Activated CD8-positive, alpha-beta memory T cell treated with anti-CD3 and anti-CD28 coated beads, Interleukin-2, amount 50 U/mL, for 48 hours (primary cell): ENCODE measurements at regions not wholly inside any gene's neighbourhood (a gene's known extent, or its start where the extent isn't known, plus 50 kb on each side); places are given as distances from the start of the nearest gene placed in this dataset.

Experiments
- DNase-seq: peaks from one replicate; pipeline ENCODE4 v3.0.0-alpha.2; 2020

GRCh38 chr18:55821219-55821618 lies 233.2 kb upstream of the TCF4 start:
- DNase-seq = no peak

DNA sequence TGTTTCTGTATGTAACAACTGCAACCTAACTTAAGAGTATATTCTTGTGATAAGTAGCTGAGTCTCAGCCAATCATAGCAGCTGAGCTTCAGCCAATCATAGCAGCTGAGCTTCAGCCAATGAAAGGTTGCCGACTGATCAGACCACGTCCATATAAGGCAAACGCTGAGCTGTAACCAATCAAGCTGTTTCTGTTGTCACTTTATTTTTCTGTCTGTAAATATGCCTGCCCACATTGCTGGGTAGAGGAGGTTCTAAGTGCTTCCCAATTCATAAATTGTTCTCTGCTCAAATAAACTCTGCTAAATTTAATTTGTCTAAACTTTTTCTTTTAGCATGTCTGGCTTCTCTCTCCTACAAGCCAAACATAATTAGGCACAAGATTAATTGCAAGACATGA lies 231.5 kb upstream of the TCF4 start:
- no peak for DNase-seq

DNA sequence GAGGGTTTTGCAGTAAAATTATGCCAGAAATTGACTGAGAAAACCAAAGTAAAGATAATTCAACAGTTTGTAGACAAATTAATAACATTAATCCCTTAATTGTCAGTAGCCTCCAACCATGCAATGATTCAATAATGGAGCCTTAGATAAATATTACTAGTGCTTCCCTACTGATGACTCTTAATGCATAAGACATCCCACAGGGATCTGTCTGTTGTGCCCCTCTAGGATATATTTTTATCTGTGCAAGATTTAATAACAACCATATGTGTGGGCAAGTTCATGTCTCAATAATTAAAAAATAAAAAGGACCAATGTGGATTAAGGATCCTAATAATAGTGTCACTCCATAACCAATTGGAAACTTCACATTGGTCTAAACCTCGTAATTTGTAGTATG lies 230.3 kb upstream of the TCF4 start:
- no peak for DNase-seq

GRCh38 chr18:55811925-55812324 lies 223.9 kb upstream of the TCF4 start:
- no peak for DNase-seq

- no peak for DNase-seq
Measured at GRCh38 chr18:55805666-55806065, 217.7 kb upstream of the TCF4 start.

- no peak for DNase-seq
Measured at GRCh38 chr18:55795101-55795669, 207.2 kb upstream of the TCF4 start.

DNA sequence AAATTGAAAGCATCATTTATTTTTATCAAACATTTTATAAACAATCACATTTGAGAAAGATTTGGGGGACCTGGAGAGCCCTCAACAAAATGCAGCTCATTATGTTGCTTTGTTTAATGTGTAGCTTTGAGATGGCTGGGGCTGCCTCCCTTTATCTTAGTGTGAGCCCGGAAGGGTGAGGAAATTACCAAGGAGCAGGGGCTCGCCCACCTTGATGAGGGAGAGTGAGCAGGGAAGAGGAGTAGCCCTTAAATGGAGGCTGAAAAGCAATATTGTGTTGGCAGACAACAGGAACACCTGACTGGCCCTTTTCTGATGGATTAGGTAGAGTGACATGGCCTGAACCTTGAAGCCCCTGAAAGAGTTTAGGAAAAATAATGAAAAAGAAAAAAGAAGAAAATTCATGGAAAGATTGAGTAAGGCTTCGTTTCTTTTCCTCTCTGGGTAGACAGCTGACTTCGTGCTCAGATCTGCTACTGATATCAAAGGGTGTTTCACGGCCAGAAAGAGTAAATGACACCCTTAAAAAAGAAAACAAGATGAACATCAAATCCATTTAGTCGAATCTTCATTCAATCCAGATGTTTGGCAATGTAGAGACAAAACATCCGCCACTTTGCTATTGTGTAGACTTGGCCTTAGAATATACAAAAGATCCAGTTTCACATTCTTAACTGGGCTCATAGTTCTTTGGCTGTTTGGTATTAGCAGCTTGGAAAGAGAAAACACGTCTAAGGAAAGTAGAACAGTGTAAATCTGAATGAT lies 206.5 kb upstream of the TCF4 start:
- DNase-seq = no peak

DNA sequence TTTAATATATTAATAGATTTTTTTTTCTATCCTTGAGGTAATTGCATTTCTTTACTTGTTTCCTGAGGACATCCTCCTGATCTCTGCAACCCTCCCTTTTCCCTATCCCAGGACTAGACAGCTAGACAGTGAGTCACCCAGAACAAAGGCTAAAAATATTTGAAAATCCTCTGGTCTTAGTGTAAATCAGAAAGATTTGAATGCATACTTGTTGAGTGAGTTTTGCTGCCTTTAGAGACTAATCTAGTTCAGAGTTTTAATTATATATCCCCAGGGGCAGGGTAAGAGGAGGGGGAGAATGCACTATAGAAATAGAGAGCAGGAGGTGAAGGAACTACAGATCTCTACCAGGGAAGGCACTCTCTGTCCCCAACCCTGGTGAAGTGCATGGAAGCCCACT lies 202.3 kb upstream of the TCF4 start:
- no peak for DNase-seq

DNA sequence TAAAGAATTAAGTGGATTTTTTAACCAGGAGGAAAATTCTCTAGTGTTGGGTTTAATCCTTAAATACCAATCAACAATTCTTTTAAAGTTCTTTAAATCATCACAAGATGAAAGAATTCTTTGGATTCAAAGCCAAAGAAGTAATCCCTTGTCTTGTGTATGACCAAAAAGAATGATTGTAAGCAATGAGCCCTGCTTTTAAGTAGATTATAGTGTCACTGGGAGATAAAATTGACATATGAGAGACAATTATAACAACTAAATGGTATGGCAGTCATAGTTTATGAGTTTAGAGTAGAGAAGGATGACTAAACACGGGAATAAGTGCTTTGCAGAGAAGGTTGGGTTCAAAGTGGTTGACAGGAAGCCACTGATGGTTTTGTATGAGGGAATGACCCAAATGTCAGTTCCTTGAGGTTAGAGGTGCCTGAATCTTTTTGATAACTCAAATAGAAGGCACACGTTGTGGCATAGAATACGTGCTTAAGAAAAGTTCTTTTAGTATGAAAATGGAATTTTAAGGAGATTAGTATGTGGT lies 199.6 kb upstream of the TCF4 start:
- DNase-seq = no peak

GRCh38 chr18:55786651-55787272 lies 198.8 kb upstream of the TCF4 start:
- DNase-seq = no peak

GRCh38 chr18:55783921-55784320 lies 195.9 kb upstream of the TCF4 start:
- no peak for DNase-seq

- DNase-seq = no peak
Measured at GRCh38 chr18:55781481-55781957, 193.5 kb upstream of the TCF4 start.

DNA sequence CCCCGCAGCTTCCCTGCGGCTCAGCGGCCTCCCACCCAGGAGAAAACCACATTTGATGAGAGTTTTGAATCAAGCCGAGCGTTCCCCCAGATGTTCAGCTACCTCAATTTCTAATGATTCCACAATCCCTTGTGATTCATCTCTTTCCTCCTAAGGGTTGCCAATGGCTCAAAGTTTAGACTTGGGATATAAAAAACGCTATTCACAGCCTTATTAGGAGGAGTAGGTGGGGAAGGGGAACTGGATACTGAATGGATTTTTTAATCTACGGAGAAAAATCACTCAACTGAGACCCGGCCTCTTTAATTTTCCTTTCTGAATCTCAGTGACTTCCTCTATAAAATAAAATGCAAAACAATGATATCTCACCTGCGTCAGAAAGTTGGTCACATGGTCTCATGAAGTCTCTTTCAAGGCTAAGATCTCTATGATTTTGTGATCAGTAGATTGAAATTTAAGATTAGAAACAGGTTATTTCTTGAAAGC lies 192.6 kb upstream of the TCF4 start:
- no peak for DNase-seq

GRCh38 chr18:55779691-55780585 lies 191.9 kb upstream of the TCF4 start:
- no peak for DNase-seq

- no peak for DNase-seq
Measured at GRCh38 chr18:55778788-55779690, 191.0 kb upstream of the TCF4 start.

DNA sequence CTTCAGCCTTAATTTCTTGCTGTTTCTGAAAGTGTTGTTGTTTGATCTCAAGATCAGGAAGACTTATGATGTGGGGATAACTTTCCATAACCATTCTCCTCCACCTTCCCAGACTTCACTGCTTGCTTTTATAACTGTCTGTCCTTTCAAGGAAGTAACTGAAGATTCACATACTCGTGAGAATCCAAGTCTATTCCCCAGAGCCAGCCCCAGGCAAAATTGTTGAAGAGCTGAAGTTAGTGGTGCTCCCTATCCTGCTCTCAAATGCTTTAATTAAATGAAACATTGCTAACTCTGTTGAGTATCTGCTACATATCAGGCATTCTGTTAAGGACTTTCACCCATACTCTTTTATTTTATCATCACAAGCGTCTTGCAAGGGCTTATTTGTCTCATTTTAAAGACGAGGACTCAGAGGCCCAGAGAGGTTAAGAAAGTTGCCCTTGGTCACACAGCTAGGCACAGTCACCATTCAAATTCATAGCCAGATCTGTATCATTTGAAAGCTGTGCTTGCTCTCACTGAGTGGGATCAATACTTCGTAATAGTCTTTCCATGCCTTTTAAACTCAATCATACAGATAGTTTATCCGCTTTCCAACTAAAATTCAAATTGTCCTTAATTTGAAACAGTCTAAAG lies 189.8 kb upstream of the TCF4 start:
- no peak for DNase-seq

DNA sequence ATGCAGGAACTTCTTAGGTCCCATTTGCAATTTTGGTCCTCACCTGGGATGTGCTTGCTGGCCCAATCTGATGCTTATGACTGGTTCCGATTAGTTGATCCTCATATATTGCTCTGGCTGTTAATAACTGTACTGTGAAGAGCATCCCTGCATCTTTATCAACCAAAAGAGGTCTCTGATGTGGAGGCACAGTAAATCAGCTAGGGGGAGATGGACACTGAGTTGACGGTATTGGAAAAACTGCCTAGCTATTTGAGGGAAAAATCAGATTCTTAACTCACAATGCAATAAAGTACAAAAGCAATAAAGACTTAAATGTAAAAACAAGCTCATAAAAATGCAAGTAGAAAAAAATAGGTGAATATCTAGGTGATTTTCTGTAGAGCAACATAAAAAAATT lies 188.0 kb upstream of the TCF4 start:
- DNase-seq = no peak

GRCh38 chr18:55774505-55774904 lies 186.5 kb upstream of the TCF4 start:
- no peak for DNase-seq

DNA sequence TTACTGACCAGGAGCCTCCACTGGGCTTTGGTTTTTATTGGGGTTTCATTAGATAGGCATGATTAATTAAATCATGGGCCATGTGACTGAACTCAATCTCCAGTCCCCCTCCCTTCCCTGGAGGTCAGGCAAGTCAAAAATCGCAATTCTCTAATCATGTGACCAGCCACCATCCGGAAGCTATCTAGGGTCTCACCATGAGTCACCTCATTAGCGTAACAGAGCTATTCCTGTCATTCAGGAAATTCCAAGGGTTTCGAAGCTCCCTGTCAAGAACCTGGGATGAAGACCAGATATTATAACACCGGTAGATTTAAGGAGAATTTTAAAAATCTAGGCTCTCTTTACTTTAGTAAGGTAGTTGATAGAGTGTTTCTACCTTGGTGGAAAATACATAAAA lies 180.3 kb upstream of the TCF4 start:
- no peak for DNase-seq

DNA sequence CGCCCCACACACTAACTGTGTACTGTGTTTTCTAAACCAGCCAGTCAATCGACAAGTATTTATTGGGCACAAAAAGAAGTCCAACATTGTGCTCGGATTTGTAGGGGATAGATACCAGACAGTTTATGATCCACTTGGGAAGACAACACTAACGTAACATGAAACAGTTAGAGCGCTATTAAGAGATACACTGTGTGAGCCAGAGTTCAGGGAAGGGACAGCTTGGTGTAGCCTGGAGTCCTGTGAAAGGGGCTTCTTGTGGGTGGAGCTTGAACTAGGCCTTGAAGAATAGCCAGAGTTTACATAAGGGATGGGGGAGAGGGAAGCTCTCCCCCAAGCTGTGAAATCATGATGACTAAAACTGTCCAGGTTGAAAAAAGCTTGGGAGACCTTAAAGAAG lies 176.4 kb upstream of the TCF4 start:
- DNase-seq = no peak

DNA sequence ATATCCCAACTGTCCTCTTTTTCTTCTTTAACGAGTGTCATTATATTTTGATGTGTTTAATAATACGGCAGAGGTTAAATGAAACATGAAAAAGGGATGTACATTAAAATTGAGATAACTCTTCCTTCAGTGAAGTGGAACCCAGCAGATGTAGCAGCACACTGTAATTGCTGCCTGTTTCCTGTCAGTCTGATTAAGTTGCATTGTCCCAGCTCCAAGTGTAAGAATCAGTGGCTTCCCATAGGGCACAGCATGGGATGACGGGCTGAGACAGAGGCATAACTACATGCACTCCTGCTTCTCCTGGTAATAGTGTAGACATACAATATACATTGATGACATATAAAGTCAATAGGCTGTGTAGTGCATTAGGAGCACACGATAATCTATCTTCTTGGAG lies 175.8 kb upstream of the TCF4 start:
- DNase-seq = no peak
